DOHH2 (cell line): ENCODE measurements at regions not wholly inside any gene's neighbourhood (a gene's known extent, or its start where the extent isn't known, plus 50 kb on each side); places are given as distances from the start of the nearest gene placed in this dataset.

Experiments
- EZH2phosphoT487 ChIP-seq: fragments of 200-600 bp; sonication (generic); IDR thresholded peaks from 2 replicates; pipeline ENCODE4 v1.6.1; 2017; ENCODE audit warnings: borderline replicate concordance, mild to moderate bottlenecking, antibody characterized with exemption, low read length, moderate library complexity, mixed read lengths
- TF ChIP-seq, protein P1 (sequence below): fragments of 200-600 bp; sonication (generic); IDR thresholded peaks from one replicate; pipeline ENCODE4 v1.5.1; 2014; ENCODE audit warnings: antibody characterized with exemption, mild to moderate bottlenecking, low read depth, low read length; ENCODE audit not compliant: poor library complexity, severe bottlenecking

DNA sequence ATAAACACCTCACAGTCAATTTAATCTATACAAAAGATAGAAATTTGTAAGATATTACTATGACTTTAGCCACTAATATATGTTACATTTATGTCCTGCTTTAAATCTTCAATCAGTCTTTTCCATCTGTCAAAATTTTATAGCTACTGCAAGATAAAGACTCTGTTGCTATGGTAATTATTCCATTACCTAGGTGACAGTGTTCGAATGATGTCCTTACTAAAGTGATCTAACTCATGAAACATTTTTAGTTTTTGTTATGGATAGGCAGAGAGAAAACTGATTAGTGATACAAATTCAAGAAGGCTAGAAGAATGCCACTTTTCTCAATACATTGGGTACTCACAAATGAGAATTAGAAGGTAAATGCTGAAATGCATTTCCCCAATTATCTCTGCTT, 359.9 kb upstream of the FSHR start:
- TF ChIP-seq, protein P1, sequence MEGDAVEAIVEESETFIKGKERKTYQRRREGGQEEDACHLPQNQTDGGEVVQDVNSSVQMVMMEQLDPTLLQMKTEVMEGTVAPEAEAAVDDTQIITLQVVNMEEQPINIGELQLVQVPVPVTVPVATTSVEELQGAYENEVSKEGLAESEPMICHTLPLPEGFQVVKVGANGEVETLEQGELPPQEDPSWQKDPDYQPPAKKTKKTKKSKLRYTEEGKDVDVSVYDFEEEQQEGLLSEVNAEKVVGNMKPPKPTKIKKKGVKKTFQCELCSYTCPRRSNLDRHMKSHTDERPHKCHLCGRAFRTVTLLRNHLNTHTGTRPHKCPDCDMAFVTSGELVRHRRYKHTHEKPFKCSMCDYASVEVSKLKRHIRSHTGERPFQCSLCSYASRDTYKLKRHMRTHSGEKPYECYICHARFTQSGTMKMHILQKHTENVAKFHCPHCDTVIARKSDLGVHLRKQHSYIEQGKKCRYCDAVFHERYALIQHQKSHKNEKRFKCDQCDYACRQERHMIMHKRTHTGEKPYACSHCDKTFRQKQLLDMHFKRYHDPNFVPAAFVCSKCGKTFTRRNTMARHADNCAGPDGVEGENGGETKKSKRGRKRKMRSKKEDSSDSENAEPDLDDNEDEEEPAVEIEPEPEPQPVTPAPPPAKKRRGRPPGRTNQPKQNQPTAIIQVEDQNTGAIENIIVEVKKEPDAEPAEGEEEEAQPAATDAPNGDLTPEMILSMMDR = no peak
- no peak for TF ChIP-seq EZH2phosphoT487
